ENCODE measurements at regions not wholly inside any gene's neighbourhood (a gene's known extent, or its start where the extent isn't known, plus 50 kb on each side); places are given as distances from the start of the nearest gene placed in this dataset.

- Histone ChIP-seq H3K4ac (ENCODE audit: low read depth, low read length) (no peak overlapping the region), H2BK15ac (ENCODE audit: low read depth, low read length) (no peak overlapping the region), H3K9ac (ENCODE audit: low read depth, low read length) (peak overlapping the region; percentile 65), H2BK5ac (ENCODE audit: low read depth, low read length, poor library complexity, severe bottlenecking) (no peak overlapping the region), H3K56ac (ENCODE audit: extremely low read depth, insufficient read depth, low read length) (no peak overlapping the region), H3K14ac (replicated peaks; ENCODE audit: low read depth, low read length) (no peak overlapping the region), H4K20me1 (ENCODE audit: insufficient read depth, low read length) (no peaks in the 10 kb centered on the region), H3K4me3 (ENCODE audit: insufficient read depth, low read depth, low read length) (peak overlapping the region; percentile 41), H3K4me1 (ENCODE audit: control insufficient read depth, insufficient read depth, low read length) (peaks cover 6% of the 10 kb centered on the region), H3K18ac (ENCODE audit: low read depth, low read length) (peak overlapping the region; percentile 39; the same call in 1 of the 2 replicates), H3K79me1 (ENCODE audit: low read depth in 1 of 2, low read length in 2 of 2) (peaks cover 0 to 7% of the 10 kb centered on the region in 2 experiments; a peak in 1 of 4 replicates), H3K27ac (ENCODE audit: insufficient read depth, low read length) (peak overlapping the region; percentile 62), H2BK20ac (ENCODE audit: low read depth, low read length) (no peak overlapping the region), H2AFZ (replicated peaks; ENCODE audit: low read length, poor library complexity) (peak overlapping the region; percentile 70), H3K27me3 (ENCODE audit: control insufficient read depth, insufficient read depth, low read length) (peaks cover 21% of the 10 kb centered on the region), H4K8ac (ENCODE audit: low read depth in 2 of 2, low read length in 2 of 2) (peak overlapping the region; percentile 18 to 44; a peak in 1 of 4 replicates), H4K5ac (ENCODE audit: low read depth, low read length) (peak overlapping the region; percentile 2; the same call in 1 of the 2 replicates), H3K9me1 (ENCODE audit: insufficient read depth, low read length) (no peaks in the 10 kb centered on the region), H3K4me2 (ENCODE audit: low read depth, low read length) (peak overlapping the region; percentile 77), H2AK5ac (ENCODE audit: low read depth, low read length) (no peak overlapping the region), H2AK9ac (replicated peaks; ENCODE audit: low read depth, low read length, poor library complexity) (no peak overlapping the region), H2BK120ac (ENCODE audit: low read depth, low read length) (peak overlapping the region; percentile 26; the same call in 1 of the 2 replicates), H3K23ac (ENCODE audit: low read depth, low read length) (peak overlapping the region; percentile 8; the same call in 1 of the 2 replicates), H3K36me3 (ENCODE audit: control insufficient read depth, insufficient read depth, low read length) (no peaks in the 10 kb centered on the region), H3K9me3 (ENCODE audit: control insufficient read depth, insufficient read depth, low read length) (peaks cover 6% of the 10 kb centered on the region), H4K91ac (ENCODE audit: insufficient read depth, low read depth, low read length) (0 out of 2 replicates have a peak overlapping the region, but pooled peaks have one; percentile 11)
- dilution Hi-C loops (cut with HindIII; ENCODE audit: low sequenced_read_pairs, unreplicated experiment) (no loop called here), intact Hi-C loops (cut with micrococcal nuclease) (no loop called here), in situ Hi-C loops (cut with MboI; ENCODE audit: low sequenced_read_pairs) (no loop called here)
- DNase-seq: peak; percentile 47
- POLR2A ChIA-PET (ENCODE audit: unreplicated experiment): no interaction called here
- WGBS, 2 experiments (ENCODE audit: extremely low coverage in 2 of 2, insufficient read length in 1 of 2): 11% methylated on average over 30 of the region's 63 CpGs; no CpG with 5 or more reads in 1 of the 2 experiments
- peak; percentile 60 for ATAC-seq (ENCODE audit: low read depth)
- TF ChIP-seq SMC3 (IDR thresholded peaks at IDR 0.05; ENCODE audit: low read depth, low read length): no peak
- CTCF ChIA-PET: interaction anchor here (0.7 kb wide), 1 partner anchor 378 kb away, joined by 4 read pairs; no protein-coding TSS in a partner anchor
- BruUV-seq (replicated peaks): no TSS peak
Observed at GRCh38 chr13:50130123-50130946, 115.1 kb downstream of the KCNRG start.
